WERI-Rb-1 (cell line): ENCODE measurements at regions not wholly inside any gene's neighbourhood (a gene's known extent, or its start where the extent isn't known, plus 50 kb on each side); places are given as distances from the start of the nearest gene placed in this dataset.
"Not testable (repeated sequence)": the region's sequence is repeated elsewhere in the genome, so short reads cannot be mapped to it uniquely, and the experiment has no call there.

Experiments used
- DNase-seq: peaks from one replicate; pipeline ENCODE4 v3.0.0-alpha.2; 2020
- H3K27ac ChIP-seq: fragments of 250-450 bp; sonication (Bioruptor Pico); 2 replicates; pipeline ENCODE4 v1.5.1; 2020; ENCODE audit warnings: mild to moderate bottlenecking, moderate library complexity
- H3K27me3 ChIP-seq: fragments of 250-450 bp; sonication (Bioruptor Pico); 2 replicates; pipeline ENCODE4 v1.5.1; 2021; ENCODE audit warnings: mild to moderate bottlenecking, low read depth, moderate library complexity; ENCODE audit not compliant: insufficient read depth, severe bottlenecking
- H3K36me3 ChIP-seq: fragments of 250-450 bp; sonication (Bioruptor Pico); 2 replicates; pipeline ENCODE4 v1.5.1; 2020; ENCODE audit warnings: mild to moderate bottlenecking, moderate library complexity
- H3K4me3 ChIP-seq: 2 replicates; pipeline ENCODE4 v1.5.1; 2011; ENCODE audit warnings: low read depth, mild to moderate bottlenecking, control low read depth, low read length
- H3K9me3 ChIP-seq: fragments of 250-450 bp; sonication (Bioruptor Pico); 2 replicates; pipeline ENCODE4 v1.5.1; 2021; ENCODE audit warnings: mild to moderate bottlenecking, moderate library complexity; ENCODE audit not compliant: severe bottlenecking
- TF ChIP-seq, protein P1 (sequence below): IDR thresholded peaks from 2 replicates; pipeline ENCODE4 v1.5.1; 2011; ENCODE audit warnings: low read depth, mild to moderate bottlenecking, control low read depth, inconsistent platforms, low read length

GRCh38 chr5:91794455-91794854 is 411.3 kb upstream of the ARRDC3 start:
- H3K4me3 ChIP-seq: no peak overlapping the region
- no peaks in the 10 kb centered on the region for H3K9me3 ChIP-seq
- no peaks in the 10 kb centered on the region for H3K36me3 ChIP-seq
- TF ChIP-seq, protein P1, sequence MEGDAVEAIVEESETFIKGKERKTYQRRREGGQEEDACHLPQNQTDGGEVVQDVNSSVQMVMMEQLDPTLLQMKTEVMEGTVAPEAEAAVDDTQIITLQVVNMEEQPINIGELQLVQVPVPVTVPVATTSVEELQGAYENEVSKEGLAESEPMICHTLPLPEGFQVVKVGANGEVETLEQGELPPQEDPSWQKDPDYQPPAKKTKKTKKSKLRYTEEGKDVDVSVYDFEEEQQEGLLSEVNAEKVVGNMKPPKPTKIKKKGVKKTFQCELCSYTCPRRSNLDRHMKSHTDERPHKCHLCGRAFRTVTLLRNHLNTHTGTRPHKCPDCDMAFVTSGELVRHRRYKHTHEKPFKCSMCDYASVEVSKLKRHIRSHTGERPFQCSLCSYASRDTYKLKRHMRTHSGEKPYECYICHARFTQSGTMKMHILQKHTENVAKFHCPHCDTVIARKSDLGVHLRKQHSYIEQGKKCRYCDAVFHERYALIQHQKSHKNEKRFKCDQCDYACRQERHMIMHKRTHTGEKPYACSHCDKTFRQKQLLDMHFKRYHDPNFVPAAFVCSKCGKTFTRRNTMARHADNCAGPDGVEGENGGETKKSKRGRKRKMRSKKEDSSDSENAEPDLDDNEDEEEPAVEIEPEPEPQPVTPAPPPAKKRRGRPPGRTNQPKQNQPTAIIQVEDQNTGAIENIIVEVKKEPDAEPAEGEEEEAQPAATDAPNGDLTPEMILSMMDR: no peak
- no peak for DNase-seq
- H3K27me3 ChIP-seq: no peaks in the 10 kb centered on the region
- H3K27ac ChIP-seq: no peak overlapping the region

- no peaks in the 10 kb centered on the region for H3K36me3 ChIP-seq
- H3K27me3 ChIP-seq: no peaks in the 10 kb centered on the region
- TF ChIP-seq, protein P1: no peak
- no peak for DNase-seq
- no peak overlapping the region for H3K27ac ChIP-seq
- H3K4me3 ChIP-seq: no peak overlapping the region
- no peaks in the 10 kb centered on the region for H3K9me3 ChIP-seq
Measured at GRCh38 chr5:91787718-91788117, 404.6 kb upstream of the ARRDC3 start.

- no peaks in the 10 kb centered on the region for H3K27me3 ChIP-seq
- no peak overlapping the region for H3K4me3 ChIP-seq
- H3K36me3 ChIP-seq: no peaks in the 10 kb centered on the region
- H3K9me3 ChIP-seq: no peaks in the 10 kb centered on the region
- DNase-seq: no peak
- TF ChIP-seq, protein P1: no peak
- H3K27ac ChIP-seq: no peak overlapping the region
Measured at GRCh38 chr5:91777671-91778070, 394.6 kb upstream of the ARRDC3 start.

- no peak overlapping the region for H3K27ac ChIP-seq
Measured at GRCh38 chr5:91776249-91776648, 393.1 kb upstream of the ARRDC3 start.

DNA sequence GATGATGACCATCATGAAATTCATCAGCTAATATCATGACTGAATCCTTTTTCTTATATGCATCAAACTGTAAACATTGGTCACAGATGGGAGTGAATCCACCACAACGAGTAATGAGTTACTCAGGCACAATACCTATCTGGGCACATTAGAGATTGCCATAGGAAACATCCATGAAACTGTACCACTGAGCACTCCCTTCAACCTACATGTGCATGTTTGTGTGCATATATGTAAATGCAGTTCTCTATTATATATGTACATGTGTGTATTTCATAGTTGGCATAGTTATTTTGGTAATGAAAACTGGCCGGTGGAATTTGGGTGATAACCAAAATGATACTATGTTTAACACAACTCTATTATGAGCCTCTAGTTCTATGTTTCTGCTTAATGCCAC is 387.3 kb upstream of the ARRDC3 start:
- H3K27me3 ChIP-seq: no peaks in the 10 kb centered on the region
- no peak for DNase-seq
- no peak overlapping the region for H3K4me3 ChIP-seq
- H3K27ac ChIP-seq: no peak overlapping the region
- no peaks in the 10 kb centered on the region for H3K9me3 ChIP-seq
- TF ChIP-seq, protein P1: no peak
- H3K36me3 ChIP-seq: no peaks in the 10 kb centered on the region

More at GRCh38 chr5:91776249-91776648, 393.1 kb upstream of the ARRDC3 start:
- Histone ChIP-seq H3K4me3 (no peak overlapping the region), H3K9me3 (no peaks in the 10 kb centered on the region), H3K27me3 (no peaks in the 10 kb centered on the region), H3K36me3 (no peaks in the 10 kb centered on the region)
- TF ChIP-seq, protein P1: no peak
- DNase-seq: no peak

DNA sequence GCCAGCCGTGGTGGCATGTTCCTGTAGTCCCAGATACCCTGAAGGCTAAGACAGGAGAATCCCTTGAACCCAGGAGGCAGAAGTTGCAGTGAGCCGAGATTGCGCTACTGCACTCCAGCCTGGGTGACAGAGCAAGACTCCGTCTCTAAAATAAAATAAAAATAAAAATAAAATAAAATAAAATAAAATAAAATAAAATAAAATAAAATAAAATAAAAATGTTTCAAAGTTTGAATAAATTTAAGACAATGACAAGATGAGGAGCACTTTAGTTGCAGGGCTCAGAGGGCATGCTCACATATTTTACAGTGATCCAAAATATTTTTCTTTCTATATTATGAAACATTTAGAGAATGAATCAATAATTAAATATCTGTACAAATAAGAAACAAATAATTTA is 374.3 kb upstream of the ARRDC3 start:
- not testable (repeated sequence) for H3K27me3 ChIP-seq, H3K36me3 ChIP-seq, H3K4me3 ChIP-seq, H3K27ac ChIP-seq, H3K9me3 ChIP-seq, DNase-seq
